Fibroblast of villous mesenchyme (primary cell): ENCODE measurements at regions not wholly inside any gene's neighbourhood (a gene's known extent, or its start where the extent isn't known, plus 50 kb on each side); places are given as distances from the start of the nearest gene placed in this dataset.

Experiments used
- DNase-seq: peaks from one replicate; pipeline ENCODE4 v3.0.0-alpha.2; 2010; ENCODE audit warnings: low read depth
- H3K4me3 ChIP-seq: 2 replicates; pipeline ENCODE4 v1.5.1; 2011; ENCODE audit warnings: low read depth, mild to moderate bottlenecking, low read length
- CTCF ChIP-seq: IDR thresholded peaks from 2 replicates; pipeline ENCODE4 v1.5.1; 2012; ENCODE audit warnings: low read depth, mild to moderate bottlenecking, low read length; ENCODE audit not compliant: insufficient read depth

- no peak for DNase-seq
- H3K4me3 ChIP-seq, result no peak overlapping the region
- TF ChIP-seq CTCF, result no peak
Measured at GRCh38 chr13:83378908-83379307, 503.4 kb downstream of the SLITRK1 start.

GRCh38 chr13:83377491-83377890, 504.8 kb downstream of the SLITRK1 start:
- DNase-seq, result peak; percentile 0

GRCh38 chr13:83372786-83373185, 509.5 kb downstream of the SLITRK1 start:
- DNase-seq, result no peak
- TF ChIP-seq CTCF, result no peak
- H3K4me3 ChIP-seq, result no peak overlapping the region

More at GRCh38 chr13:83377491-83377890, 504.8 kb downstream of the SLITRK1 start:
- no peak for TF ChIP-seq CTCF
- H3K4me3 ChIP-seq, result no peak overlapping the region

GRCh38 chr13:83365723-83366122, 516.6 kb downstream of the SLITRK1 start:
- no peak for DNase-seq
- no peak for TF ChIP-seq CTCF
- no peak overlapping the region for H3K4me3 ChIP-seq

GRCh38 chr13:83355041-83355440, 527.2 kb downstream of the SLITRK1 start:
- DNase-seq, result no peak
- H3K4me3 ChIP-seq, result no peak overlapping the region
- TF ChIP-seq CTCF, result no peak

- no peak for TF ChIP-seq CTCF
- no peak for DNase-seq
- no peak overlapping the region for H3K4me3 ChIP-seq
Measured at GRCh38 chr13:83352391-83352790, 529.9 kb downstream of the SLITRK1 start.

GRCh38 chr13:83350569-83350968, 531.7 kb downstream of the SLITRK1 start:
- no peak for TF ChIP-seq CTCF
- DNase-seq, result no peak
- H3K4me3 ChIP-seq, result no peak overlapping the region
